PC-9 (cell line): ENCODE measurements at regions not wholly inside any gene's neighbourhood (a gene's known extent, or its start where the extent isn't known, plus 50 kb on each side); places are given as distances from the start of the nearest gene placed in this dataset.

Source experiments
- BruUV-seq: library from RNA; stranded (reverse); fragments of 400-500 nt; replicated peaks from 2 replicates; lab custom pipeline; 2021; lab: Mats Ljungman, UMichigan
- CTCF ChIA-PET: fragments of 300-600 bp; sonication (Branson Sonifier 250); formaldehyde crosslinking; loops from one replicate; lab custom pipeline; 2022; ENCODE audit warnings: antibody characterized with exemption; lab: Charles Lee
- POLR2A ChIA-PET: fragments of 300-600 bp; sonication (Branson Sonifier 250); formaldehyde crosslinking; loops from one replicate; lab custom pipeline; 2022; ENCODE audit warnings: antibody characterized with exemption; ENCODE audit not compliant: unreplicated experiment; lab: Charles Lee
- DNase-seq, 2 experiments: peaks; one replicate each; pipeline versions ENCODE4 v3.0.0 to v3.0.0-alpha.2; 2015 to 2022; ENCODE audit warnings: mixed read lengths in 1 of 2
- H2AFZ ChIP-seq: fragments of 200-600 bp; sonication (generic); 2 replicates; pipeline ENCODE4 v1.8.1; 2017; ENCODE audit warnings: antibody characterized with exemption
- H3F3A ChIP-seq: fragments of 200-600 bp; sonication (generic); 2 replicates; pipeline ENCODE4 v1.8.1; 2017; ENCODE audit warnings: antibody characterized with exemption, mild to moderate bottlenecking, low read depth; ENCODE audit not compliant: insufficient read depth
- H3K27ac ChIP-seq: fragments of 200-600 bp; sonication (generic); 2 replicates; pipeline ENCODE4 v1.6.1; 2016; ENCODE audit warnings: mixed run types
- H3K27me3 ChIP-seq: fragments of 200-600 bp; sonication (generic); 2 replicates; pipeline ENCODE4 v1.6.1; 2016; ENCODE audit warnings: low read depth, mixed run types; ENCODE audit not compliant: insufficient read depth
- H3K36me3 ChIP-seq: fragments of 200-600 bp; sonication (generic); 2 replicates; pipeline ENCODE4 v1.6.1; 2016; ENCODE audit warnings: low read depth, mixed run types
- H3K4me1 ChIP-seq: fragments of 200-600 bp; sonication (generic); replicated peaks from 2 replicates; pipeline ENCODE4 v1.6.1; 2016; ENCODE audit warnings: mixed run types; ENCODE audit not compliant: insufficient read depth
- H3K4me2 ChIP-seq: fragments of 200-600 bp; sonication (generic); 2 replicates; pipeline ENCODE4 v1.6.1; 2017; ENCODE audit warnings: mixed run types
- H3K4me3 ChIP-seq: fragments of 200-600 bp; sonication (generic); 2 replicates; pipeline ENCODE4 v1.6.1; 2016; ENCODE audit warnings: mixed run types
- H3K79me2 ChIP-seq: fragments of 200-600 bp; sonication (generic); 2 replicates; pipeline ENCODE4 v1.6.1; 2017; ENCODE audit warnings: low read depth, mixed run types
- H3K9me2 ChIP-seq: fragments of 200-600 bp; sonication (generic); 2 replicates; pipeline ENCODE4 v1.8.1; 2017; ENCODE audit warnings: mild to moderate bottlenecking; ENCODE audit not compliant: insufficient read depth
- H3K9me3 ChIP-seq: fragments of 200-600 bp; sonication (generic); 2 replicates; pipeline ENCODE4 v1.8.1; 2016; ENCODE audit warnings: low read depth; ENCODE audit not compliant: insufficient read depth
- H4K20me1 ChIP-seq: fragments of 200-600 bp; sonication (generic); 2 replicates; pipeline ENCODE4 v1.8.1; 2017; ENCODE audit not compliant: insufficient read depth
- CTCF ChIP-seq: fragments of 200-600 bp; sonication (generic); conservative IDR thresholded peaks from 2 replicates; pipeline ENCODE4 v1.6.1; 2017; ENCODE audit warnings: mixed run types, antibody characterized with exemption, mild to moderate bottlenecking, moderate library complexity
- EZH2 ChIP-seq: fragments of 200-600 bp; sonication (generic); IDR thresholded peaks from 2 replicates; pipeline ENCODE4 v1.8.0; 2017; ENCODE audit warnings: antibody characterized with exemption, low read depth
- intact Hi-C: fragments of 100-400 bp; cut with micrococcal nuclease; formaldehyde crosslinking; loops from one replicate; pipeline ENCODE4 v1.10.0; 2022; ENCODE audit not compliant: unreplicated experiment

DNA sequence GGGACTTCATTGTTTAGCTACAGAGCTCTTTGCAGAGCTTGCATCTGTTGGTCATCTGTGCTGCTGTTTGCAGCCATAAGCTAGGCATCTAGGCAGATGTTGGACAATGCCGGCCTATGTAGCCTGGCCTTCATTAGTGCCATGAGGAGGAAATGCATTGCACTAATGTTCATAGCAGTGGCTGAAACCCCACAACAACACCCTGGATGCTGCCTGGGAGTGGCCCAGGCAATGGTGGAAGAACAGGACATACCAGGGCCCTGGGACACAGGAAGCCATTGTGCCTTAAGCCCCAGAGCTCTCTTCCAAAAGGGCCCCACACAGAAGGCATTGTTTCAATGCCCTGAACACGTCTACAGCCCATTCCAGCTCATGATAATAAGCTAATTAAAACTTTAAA lies 131.5 kb upstream of the LYZL1 start:
- peak in 1 of 2 experiments; percentile 8 for DNase-seq
- BruUV-seq = no TSS peak

DNA sequence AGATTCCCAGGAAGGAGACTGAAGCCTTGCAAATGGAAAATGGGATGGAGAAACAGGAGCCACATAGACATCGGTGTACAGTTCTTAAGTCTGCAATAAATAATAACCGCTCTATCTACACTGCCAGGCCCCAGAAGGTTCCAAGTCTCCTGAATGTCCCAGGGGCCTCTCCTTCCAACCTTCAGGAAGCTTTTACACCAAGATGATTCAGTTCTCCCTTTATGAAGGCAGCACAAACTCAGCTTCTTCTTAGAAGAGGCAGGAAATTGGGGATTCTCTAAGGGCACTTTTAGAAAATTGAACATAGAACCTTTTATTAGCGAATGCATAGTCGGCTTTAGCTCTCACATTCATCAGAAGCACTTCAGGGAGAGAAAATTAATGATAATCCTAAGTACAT lies 130.8 kb upstream of the LYZL1 start:
- intact Hi-C loops = no loop called here
- CTCF ChIA-PET = interaction anchor here (0.6 kb wide), 1 partner anchor 483 kb away, joined by 3 read pairs; no protein-coding TSS in a partner anchor
- H3K27me3 ChIP-seq = no peaks in the 10 kb centered on the region

More for the DNA sequence above, 131.5 kb upstream of the LYZL1 start:
- Histone ChIP-seq H3K27ac (no peak overlapping the region), H3K27me3 (no peaks in the 10 kb centered on the region), H3K36me3 (no peaks in the 10 kb centered on the region), H3K4me3 (no peak overlapping the region), H3K9me2 (no peaks in the 10 kb centered on the region), H3K4me2 (no peak overlapping the region), H3K9me3 (no peaks in the 10 kb centered on the region), H3F3A (peaks cover 17% of the 10 kb centered on the region), H4K20me1 (no peaks in the 10 kb centered on the region), H3K79me2 (no peaks in the 10 kb centered on the region), H3K4me1 (peaks cover 25% of the 10 kb centered on the region), H2AFZ (no peak overlapping the region)
- POLR2A ChIA-PET = no interaction called here
- TF ChIP-seq CTCF (no peak), EZH2 (no peak)
- intact Hi-C loops = no loop called here
- CTCF ChIA-PET = interaction anchor here (0.6 kb wide), 1 partner anchor 482 kb away, joined by 3 read pairs; no protein-coding TSS in a partner anchor

GRCh38 chr10:29160150-29160617 lies 128.7 kb upstream of the LYZL1 start:
- CTCF ChIA-PET = interaction anchor here (0.6 kb wide), 1 partner anchor 170 kb away, joined by 3 read pairs; no protein-coding TSS in a partner anchor

More for the DNA sequence above, 130.8 kb upstream of the LYZL1 start:
- Histone ChIP-seq H3K79me2 (no peaks in the 10 kb centered on the region), H3K4me3 (no peak overlapping the region), H3K4me2 (no peak overlapping the region), H4K20me1 (no peaks in the 10 kb centered on the region), H3K9me3 (no peaks in the 10 kb centered on the region), H3K36me3 (no peaks in the 10 kb centered on the region), H3K9me2 (no peaks in the 10 kb centered on the region), H3F3A (peaks cover 17% of the 10 kb centered on the region), H3K27ac (no peak overlapping the region), H3K4me1 (peaks cover 25% of the 10 kb centered on the region), H2AFZ (no peak overlapping the region)
- no peak for DNase-seq
- BruUV-seq = no TSS peak
- POLR2A ChIA-PET = no interaction called here
- TF ChIP-seq EZH2 (no peak), CTCF (no peak)

More at GRCh38 chr10:29160150-29160617, 128.7 kb upstream of the LYZL1 start:
- H3K27me3 ChIP-seq = no peaks in the 10 kb centered on the region
- intact Hi-C loops = loop anchor here (1.0 to 5.0 kb wide), 2 partner anchors 18 to 97 kb away; no protein-coding TSS in a partner anchor
- peak overlapping the region; percentile 84 for H3K27ac ChIP-seq
- no peak overlapping the region for H2AFZ ChIP-seq
- H3K4me2 ChIP-seq = peak overlapping the region; percentile 47
- H3F3A ChIP-seq = peaks cover 17% of the 10 kb centered on the region
- no peaks in the 10 kb centered on the region for H3K9me2 ChIP-seq
- no peak overlapping the region for H3K4me3 ChIP-seq
- TF ChIP-seq EZH2 (no peak), CTCF (no peak)
- H3K36me3 ChIP-seq = no peaks in the 10 kb centered on the region
- no peaks in the 10 kb centered on the region for H4K20me1 ChIP-seq
- H3K9me3 ChIP-seq = no peaks in the 10 kb centered on the region
- H3K4me1 ChIP-seq = peaks cover 25% of the 10 kb centered on the region
- H3K79me2 ChIP-seq = no peaks in the 10 kb centered on the region
- POLR2A ChIA-PET = interaction anchor here (0.7 kb wide), 1 partner anchor 95 kb away, joined by 4 read pairs; no protein-coding TSS in a partner anchor
- DNase-seq = peak; percentile 75 to 83
- TSS peak; percentile 90 for BruUV-seq
